OCI-M1 (cell line): ENCODE measurements at regions not wholly inside any gene's neighbourhood (a gene's known extent, or its start where the extent isn't known, plus 50 kb on each side); places are given as distances from the start of the nearest gene placed in this dataset.

Experiments used
- DNase-seq: peaks from one replicate; lab custom pipeline; 2025; lab: John Stamatoyannopoulos, UW

GRCh38 chr22:49567899-49568750, 259.5 kb downstream of the BRD1 start:
- DNase-seq = no peak

DNA sequence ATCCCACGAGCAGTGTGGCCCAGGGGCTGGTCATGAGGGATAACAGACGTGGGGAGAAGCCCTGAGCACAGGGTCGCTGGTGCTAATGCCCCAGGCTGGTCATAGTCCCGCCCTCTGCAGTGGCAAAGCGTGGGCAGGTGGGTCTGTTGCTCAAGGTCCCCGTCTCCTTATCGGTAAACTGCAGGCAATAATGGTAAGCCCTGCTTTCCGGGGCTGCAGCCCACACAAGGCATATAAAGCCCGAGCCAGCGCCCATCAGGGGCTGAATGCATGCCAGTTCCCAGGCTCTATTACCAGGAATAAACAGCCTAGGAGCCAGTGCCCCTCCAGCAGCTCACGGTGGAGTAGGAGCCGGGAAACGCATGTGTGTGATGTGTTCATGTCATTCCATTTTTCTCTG, 261.0 kb downstream of the BRD1 start:
- DNase-seq = peak; percentile 72

DNA sequence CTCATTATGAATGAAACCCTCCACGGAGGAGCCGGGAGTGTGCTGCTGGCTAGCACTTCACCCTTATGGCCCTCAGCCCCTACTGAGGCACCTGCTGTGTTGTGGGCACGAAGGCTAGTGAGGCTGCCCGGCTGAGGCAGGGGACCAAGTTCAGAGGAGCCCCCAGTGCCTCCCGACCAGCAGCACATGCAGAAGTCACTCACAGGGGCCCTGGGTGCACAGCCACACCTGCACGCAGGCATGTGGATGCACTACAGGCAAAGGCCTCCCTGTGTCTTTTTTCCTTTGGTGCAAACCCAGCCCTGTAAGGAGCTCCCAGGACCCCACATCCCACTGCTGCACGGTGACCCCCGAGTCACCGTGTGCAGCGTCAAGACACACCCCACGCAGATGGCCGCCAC, 261.5 kb downstream of the BRD1 start:
- no peak for DNase-seq

DNA sequence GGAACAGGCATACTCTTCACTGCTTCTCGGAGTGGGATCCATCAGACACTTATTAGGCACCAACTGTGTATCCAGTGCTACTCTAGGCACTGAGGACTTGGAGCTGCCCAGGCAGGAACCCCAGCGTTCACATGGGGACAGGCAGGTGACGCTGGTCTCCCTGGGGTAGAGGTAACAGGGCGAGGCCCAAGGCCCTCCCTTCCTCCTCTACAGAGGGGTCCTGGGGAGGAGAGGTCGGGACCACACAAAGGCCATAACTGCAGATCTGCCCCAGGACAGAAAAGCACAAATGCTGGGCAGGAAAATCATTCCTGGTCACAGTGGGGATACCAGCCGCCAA, 262.2 kb downstream of the BRD1 start:
- no peak for DNase-seq

- no peak for DNase-seq
Observed at GRCh38 chr22:49564666-49565515, 262.8 kb downstream of the BRD1 start.

DNA sequence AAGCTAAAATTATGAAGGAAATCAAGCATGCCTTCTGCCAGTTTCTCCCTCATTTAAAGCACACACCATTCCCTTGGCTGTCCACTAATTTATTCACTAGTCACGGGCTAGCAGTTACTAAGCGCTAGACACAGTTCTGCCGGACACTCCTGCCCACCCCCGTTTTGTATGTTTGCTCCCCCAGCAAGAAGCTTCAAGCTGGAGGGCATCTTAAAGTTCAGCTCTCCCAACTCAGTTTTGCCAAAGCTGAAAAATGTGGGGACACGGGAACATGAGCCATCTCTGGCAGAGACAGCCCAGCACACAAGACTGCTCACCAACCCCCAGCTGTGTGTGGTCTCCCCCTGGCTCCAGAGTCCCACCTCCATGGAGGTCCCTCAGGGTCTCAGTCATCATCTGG, 263.6 kb downstream of the BRD1 start:
- DNase-seq = no peak

DNA sequence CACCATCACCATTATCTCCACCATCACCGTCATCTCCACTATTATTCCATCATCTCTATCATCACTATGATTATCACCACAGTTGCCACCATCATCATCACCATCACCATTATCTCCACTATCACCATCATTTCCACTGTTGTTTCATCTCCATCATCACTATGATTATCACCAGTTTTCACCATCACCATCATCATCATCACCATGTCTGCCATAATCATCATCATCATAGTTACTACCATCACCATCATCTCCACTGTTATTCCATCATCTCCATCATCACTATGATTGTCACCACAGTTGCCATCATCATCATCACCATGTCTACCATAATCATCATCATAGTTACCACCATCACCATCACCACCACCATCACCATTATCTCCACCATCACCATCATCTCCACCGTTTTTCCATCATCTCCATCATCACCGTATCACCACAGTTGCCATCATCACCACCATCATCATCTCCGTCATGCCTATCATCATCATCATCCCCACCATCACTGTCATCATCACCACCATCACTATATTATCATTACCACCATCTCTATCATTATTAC, 264.9 kb downstream of the BRD1 start:
- no peak for DNase-seq

DNA sequence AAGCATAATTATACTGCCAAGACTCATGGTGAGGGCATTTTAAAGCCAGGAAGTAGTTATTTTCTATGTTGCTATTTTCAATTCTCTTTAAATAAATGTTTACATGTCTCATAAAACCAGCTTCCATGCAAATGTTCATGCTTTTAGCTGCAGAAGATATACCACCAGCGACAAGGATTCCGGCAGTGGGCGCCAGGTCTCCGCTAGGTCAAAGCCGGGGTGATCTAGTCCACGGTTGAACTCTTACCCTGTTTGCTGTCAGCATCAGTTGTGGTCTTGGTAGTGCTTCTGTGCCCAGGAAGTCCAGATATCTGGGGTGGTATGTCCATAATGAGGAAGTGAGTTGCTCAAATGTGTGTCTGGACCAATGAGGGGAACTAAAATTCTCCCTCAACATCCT, 265.7 kb downstream of the BRD1 start:
- DNase-seq = no peak

DNA sequence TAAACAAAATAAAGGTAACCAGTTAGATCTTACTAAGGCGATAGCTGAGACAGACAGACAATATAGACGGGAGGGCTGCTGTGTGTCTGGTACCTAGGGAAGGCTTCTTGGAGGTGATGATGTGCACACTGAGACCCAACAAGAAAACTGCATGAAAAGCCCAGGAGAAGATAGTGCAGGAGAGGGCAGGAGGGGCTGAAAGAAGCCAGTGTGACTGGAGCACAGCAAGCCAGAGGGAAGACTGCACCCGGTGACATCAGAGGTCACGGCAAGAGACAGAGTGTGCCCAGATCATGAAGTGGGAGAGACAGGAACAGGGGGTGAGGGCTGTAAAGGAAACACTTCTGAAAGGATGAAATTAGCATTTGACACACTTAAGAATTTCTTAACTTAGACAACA, 266.3 kb downstream of the BRD1 start:
- DNase-seq = no peak

DNA sequence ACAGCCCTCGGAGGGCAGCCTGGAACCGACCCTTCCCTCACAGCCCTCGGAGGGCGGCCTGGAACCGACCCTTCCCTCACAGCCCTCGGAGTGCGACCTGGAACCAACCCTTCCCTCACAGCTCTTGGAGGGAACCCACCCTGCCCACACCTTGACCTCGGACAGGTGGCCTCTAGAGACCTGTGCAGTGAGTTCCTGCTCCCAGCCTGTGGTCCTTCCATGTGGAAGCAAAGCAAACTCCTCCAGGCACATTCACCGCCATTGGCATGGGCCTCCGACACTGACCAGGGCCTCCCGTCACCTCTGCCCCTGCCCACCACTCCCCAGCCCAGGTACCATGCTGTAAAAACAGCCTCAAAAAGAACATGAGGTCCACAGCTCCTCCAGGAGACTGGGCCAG, 272.1 kb downstream of the BRD1 start:
- DNase-seq = no peak

DNA sequence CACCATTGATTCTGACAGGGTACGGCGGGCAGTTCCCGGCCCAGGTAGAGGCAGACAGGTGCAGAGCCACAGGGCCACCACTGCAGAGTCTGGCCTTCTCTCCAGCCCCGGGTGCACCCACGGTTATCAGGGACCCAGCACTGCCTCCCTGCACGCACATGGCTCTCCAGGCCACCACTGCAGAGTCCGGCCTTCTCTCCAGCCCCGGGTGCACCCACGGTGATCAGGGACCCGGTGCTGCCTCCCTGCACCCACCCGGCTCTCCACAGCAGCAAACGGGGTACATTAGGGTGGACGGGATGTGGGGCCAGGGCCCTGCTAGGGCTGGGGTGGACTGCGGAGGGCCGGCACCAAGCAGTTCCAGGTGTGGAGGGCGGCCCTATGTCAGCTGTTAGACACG, 272.9 kb downstream of the BRD1 start:
- DNase-seq = no peak

DNA sequence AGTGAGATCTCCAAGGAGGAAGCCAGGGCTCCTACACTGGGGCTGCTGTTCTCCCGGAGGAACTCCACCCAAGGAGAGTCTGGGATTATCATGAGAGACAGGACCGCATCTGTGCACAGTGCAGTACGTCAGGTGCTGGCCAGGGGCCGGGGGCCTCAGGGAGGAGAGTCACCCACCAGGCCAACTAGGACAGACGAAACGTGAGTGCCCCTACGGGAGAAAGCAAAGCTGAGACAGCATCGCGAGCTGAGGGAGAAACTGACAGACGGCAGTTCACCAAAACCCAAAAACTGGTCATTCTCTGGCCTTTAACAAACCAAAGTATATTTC, 273.4 kb downstream of the BRD1 start:
- no peak for DNase-seq

- no peak for DNase-seq
Observed at GRCh38 chr22:49553518-49554295, 274.0 kb downstream of the BRD1 start.

DNA sequence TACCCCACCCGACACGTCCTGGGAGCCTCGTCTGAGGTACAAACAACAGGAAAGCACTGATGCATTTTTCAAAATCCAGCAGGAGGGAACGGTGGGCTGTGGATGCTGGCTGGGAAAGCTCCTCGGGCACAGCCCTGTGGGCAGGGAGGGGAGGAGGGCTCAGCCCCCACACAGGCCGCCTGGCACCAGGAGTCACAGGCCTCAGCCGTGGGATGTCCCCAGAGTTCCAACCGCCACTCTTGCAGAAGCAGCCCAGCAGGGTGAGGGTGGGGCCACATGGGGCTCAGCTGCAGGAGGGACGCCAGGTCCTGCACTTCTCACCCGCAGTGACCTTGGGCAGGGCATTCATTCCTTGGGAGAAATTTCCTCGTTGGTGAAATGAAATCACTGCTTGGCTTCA, 274.6 kb downstream of the BRD1 start:
- DNase-seq = no peak

- no peak for DNase-seq
Observed at GRCh38 chr22:49551897-49552614, 275.6 kb downstream of the BRD1 start.

DNA sequence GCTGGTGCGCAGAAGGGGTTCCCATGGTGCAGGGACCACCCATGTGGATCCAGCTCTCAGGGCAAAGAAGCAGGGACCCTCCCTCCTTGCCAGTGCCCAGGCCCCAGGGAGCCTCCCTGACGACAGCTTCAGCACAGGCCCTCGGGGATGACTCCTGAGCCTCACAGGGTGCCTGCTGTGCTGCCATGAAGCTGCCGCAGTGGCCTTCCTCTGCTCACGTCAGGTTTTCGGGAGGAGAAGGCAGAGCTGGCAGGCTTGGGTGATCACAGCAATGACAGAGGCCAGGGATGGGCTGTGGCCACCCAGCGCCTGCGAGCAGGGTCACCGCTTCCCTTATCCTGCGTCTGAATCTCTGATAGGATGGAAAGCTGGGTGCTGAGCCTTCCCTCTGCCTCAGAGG, 276.2 kb downstream of the BRD1 start:
- DNase-seq = no peak

DNA sequence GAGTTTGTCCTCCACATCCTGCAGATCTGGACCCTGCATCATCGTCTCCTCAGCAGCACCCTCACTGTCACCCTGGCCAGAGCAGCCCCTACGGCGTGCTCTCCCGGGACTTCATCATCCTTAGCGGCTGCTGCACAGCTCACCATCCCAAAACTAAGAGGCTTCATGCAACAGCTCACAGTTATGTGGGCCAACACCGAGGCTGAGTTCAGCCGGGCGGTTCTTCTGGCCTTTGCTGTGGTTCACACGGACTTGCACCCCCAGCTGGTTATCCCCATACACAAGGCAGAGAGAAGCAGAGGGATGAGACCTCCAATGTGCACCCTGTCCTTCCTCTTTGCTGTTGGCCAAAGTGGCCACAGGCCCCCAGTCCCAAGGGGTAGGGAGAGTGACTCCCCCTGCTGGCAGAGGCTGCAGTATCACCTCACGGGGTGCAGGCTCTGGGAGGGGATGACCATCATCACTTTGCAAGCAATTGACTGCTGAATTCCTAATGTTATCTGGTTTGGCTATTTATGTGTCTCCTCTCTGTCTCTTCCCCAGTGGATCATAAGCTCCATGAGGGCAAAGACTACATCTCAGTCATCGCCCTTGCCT, 276.8 kb downstream of the BRD1 start:
- peak; percentile 4 for DNase-seq

DNA sequence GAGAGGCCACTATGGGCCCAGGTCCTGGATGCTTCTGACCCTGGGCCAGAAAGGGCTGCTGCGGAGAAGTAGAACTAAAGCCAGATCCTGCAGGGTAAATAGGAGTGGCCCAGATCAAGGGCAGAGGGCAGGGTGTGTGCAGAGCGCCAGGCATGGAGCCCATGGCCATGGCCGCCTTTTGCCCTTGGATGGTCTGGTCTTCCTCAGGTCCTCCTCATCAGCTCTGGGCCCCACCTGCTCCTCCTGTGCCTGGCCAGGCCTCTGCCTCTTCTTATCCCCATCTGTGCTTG, 277.6 kb downstream of the BRD1 start:
- DNase-seq = no peak

DNA sequence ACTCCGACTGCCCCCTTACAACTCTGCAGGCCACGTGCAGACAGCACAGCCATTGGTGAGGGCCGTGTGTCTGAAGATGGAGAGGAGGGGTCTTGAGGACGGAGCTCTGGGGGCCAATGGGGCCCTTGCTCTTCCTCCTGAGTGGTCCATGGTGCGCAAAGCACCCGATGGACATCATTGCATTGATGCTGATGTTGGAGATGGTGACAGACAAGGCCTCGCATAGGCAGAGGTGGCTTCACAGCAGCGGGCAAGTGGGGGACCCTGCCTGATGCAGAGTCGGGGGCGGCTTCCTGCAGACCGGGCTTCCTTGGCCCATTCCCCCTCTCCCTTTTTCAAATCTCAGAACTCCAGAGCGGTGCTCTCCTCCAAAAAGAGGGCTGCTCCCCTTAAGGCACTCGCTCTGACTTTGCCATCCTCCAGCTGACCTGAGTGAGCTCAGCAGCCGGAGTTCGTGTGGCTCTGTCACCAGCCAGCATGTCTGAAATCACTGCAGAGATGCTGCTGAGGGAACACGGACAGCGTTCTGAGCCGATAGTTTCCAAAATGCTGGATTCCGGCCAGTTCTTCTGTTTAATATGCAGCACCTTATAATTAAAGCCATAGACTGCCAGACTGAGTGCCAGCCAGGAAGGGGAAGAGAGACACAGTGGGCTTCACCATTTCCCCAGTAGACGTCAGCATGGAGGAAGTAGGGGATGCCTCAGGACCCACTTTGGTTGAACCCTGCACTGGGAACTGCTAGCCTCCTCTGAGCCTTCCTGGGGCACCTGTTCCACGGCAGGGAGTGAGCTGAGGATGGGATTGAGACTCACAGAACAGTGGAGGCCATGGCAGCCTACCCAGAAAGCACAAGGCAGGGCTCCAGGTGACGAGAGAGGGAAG, 278.2 kb downstream of the BRD1 start:
- DNase-seq = no peak

DNA sequence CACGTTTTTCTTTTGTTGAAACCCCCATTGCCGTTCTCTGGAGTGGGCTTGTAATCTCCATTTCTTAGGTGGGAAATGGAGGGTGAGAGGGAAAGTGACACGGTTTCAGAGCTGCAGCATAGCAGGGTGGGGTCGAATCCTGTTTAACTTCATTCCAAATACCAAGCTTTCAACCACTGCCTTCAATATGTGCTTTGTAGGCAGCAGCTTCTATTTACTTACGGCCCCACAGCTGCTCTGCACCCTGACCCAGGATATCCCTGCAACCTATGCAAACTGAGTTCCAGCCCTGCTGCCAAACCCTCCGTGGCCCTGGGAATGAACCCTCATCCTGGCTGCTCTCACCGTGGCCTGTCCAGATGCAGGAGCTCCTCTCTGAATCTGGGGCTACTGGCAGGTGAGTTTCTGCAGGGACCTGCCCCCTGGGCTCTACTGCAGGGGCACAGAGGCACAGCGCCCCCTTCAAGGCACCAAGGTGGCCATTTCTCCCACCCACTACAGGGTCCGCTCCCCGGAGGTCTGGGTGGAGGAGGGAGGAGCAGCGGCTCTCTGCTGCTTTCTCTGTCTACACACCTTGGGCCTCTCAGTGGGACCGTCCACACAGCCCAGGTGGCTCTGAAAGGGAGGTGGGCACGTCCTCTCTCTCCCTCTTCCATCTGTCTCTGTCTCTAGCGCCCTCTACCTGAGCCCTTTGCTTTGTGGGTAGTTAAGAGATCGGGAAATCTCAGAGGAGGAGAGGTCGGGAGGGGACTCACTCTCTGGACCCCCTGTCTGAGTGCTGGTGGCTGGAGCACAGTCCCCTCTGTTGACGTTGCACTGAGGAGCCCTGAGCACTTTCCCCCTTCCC, 279.1 kb downstream of the BRD1 start:
- DNase-seq = no peak
